K562 (cell line): ENCODE measurements at regions not wholly inside any gene's neighbourhood (a gene's known extent, or its start where the extent isn't known, plus 50 kb on each side); places are given as distances from the start of the nearest gene placed in this dataset.

Experiments used
- ATAC-seq: fragments of 200-7000 bp; cut with Tn5 transposase; 3 replicates; pipeline ENCODE4 v1.9.1; 2020; ENCODE audit warnings: moderate library complexity
- BruUV-seq: library from RNA; stranded (reverse); fragments of 400-500 nt; replicated peaks from 2 replicates; lab custom pipeline; 2021; lab: Mats Ljungman, UMichigan
- CTCF ChIA-PET: fragments of 300-600 bp; formaldehyde crosslinking; extraction: SDS; loops from one replicate; lab custom pipeline; 2021; ENCODE audit warnings: low intra/inter-chr PET ratio; lab: Yijun Ruan, JAX
- POLR2A ChIA-PET: fragments of 300-600, 350-650 bp; sonication (Branson Sonifier 250); formaldehyde crosslinking; extraction: SDS; loops from one replicate; lab custom pipeline; 2021; ENCODE audit warnings: antibody characterized with exemption, inconsistent platforms; lab: Yijun Ruan, JAX
- DNase-seq, 4 experiments: peaks; one replicate each; pipeline versions ENCODE4 v3.0.0 to v3.0.0-alpha.2; 2011 to 2018; ENCODE audit warnings: low spot score in 3 of 4, mixed read lengths in 3 of 4; ENCODE audit errors: extremely low read depth in 1 of 4
- FAIRE-seq: peaks from 2 replicates; lab custom pipeline; 2011; peaks lifted over from hg19 to GRCh38; lab: Jason Lieb, UNC
- H2AFZ ChIP-seq: 2 replicates; pipeline ENCODE4 v1.6.0; 2011; ENCODE audit warnings: low read depth, low read length, control low read depth, inconsistent platforms
- H3K27ac ChIP-seq: fragments of 200-600 bp; 3 replicates; pipeline ENCODE4 v1.8.0; 2011; ENCODE audit warnings: low read depth, mild to moderate bottlenecking, control low read depth, inconsistent platforms, low read length, moderate library complexity, mixed read lengths; ENCODE audit errors: extremely low read depth
- H3K27me3 ChIP-seq, 2 experiments: fragments of 300-600 bp in 1 of 2; 2 replicates in 1 of 2; 3 replicates in 1 of 2; pipeline versions ENCODE4 v1.6.0 to v1.8.0; 2011; ENCODE audit warnings: inconsistent platforms in 2 of 2, low read length in 2 of 2, mild to moderate bottlenecking in 1 of 2, mixed read lengths in 1 of 2, moderate library complexity in 1 of 2; ENCODE audit not compliant: control insufficient read depth in 2 of 2, insufficient read depth in 2 of 2
- H3K36me3 ChIP-seq: fragments of 300-600 bp; 3 replicates; pipeline ENCODE4 v1.8.0; 2011; ENCODE audit warnings: mild to moderate bottlenecking, low read length, inconsistent platforms; ENCODE audit not compliant: control insufficient read depth, insufficient read depth
- H3K4me1 ChIP-seq, 2 experiments: fragments of 200-600 bp in 1 of 2; replicated peaks in 1 of 2; 2 replicates in 1 of 2; 3 replicates in 1 of 2; pipeline versions ENCODE4 v1.5.1 to v1.8.0; 2011; ENCODE audit warnings: inconsistent platforms in 2 of 2, low read length in 2 of 2, mild to moderate bottlenecking in 1 of 2, mixed read lengths in 1 of 2, moderate library complexity in 1 of 2; ENCODE audit not compliant: control insufficient read depth in 2 of 2, insufficient read depth in 2 of 2
- H3K4me2 ChIP-seq: 2 replicates; pipeline ENCODE4 v1.6.1; 2011; ENCODE audit warnings: low read length, control low read depth, inconsistent platforms, mixed read lengths; ENCODE audit not compliant: insufficient read depth
- H3K4me3 ChIP-seq: fragments of 200-600 bp; sonication (generic), shearing (Covaris generic); 2 replicates; pipeline ENCODE4 v1.5.1; 2016; ENCODE audit warnings: control low read depth, inconsistent platforms
- H3K79me2 ChIP-seq: fragments of 200-600 bp; 3 replicates; pipeline ENCODE4 v1.8.0; 2011; ENCODE audit warnings: low read length, inconsistent platforms; ENCODE audit not compliant: control insufficient read depth, insufficient read depth
- H3K9ac ChIP-seq, 2 experiments: 2 replicates each; pipeline versions ENCODE4 v1.6.0 to v1.6.1; 2011; ENCODE audit warnings: low read depth in 2 of 2, low read length in 2 of 2, control low read depth in 1 of 2, inconsistent platforms in 1 of 2, mild to moderate bottlenecking in 1 of 2, mixed read lengths in 1 of 2; ENCODE audit not compliant: insufficient read depth in 1 of 2
- H3K9me1 ChIP-seq: one replicate; pipeline ENCODE4 v1.6.0; 2011; ENCODE audit warnings: inconsistent platforms, mild to moderate bottlenecking, low read length, moderate library complexity; ENCODE audit not compliant: control insufficient read depth, insufficient read depth
- H3K9me3 ChIP-seq: replicated peaks from 2 replicates; pipeline ENCODE4 v1.5.1; 2011; ENCODE audit warnings: low read depth, low read length, inconsistent platforms; ENCODE audit not compliant: control insufficient read depth, insufficient read depth
- H4K20me1 ChIP-seq: replicated peaks from 2 replicates; pipeline ENCODE4 v1.6.1; 2011; ENCODE audit warnings: low read length, inconsistent platforms, mixed read lengths; ENCODE audit not compliant: control insufficient read depth, insufficient read depth
- ASH1L ChIP-seq: fragments of 450-650 bp; IDR thresholded peaks from 2 replicates; pipeline ENCODE4 v1.6.1; 2018; ENCODE audit warnings: borderline replicate concordance, mild to moderate bottlenecking, low read depth; ENCODE audit not compliant: partially characterized antibody
- CBX1 ChIP-seq: sonication (generic); IDR thresholded peaks from 2 replicates; pipeline ENCODE4 v1.6.1; 2016; ENCODE audit warnings: antibody characterized with exemption, low read depth, mild to moderate bottlenecking
- DPF2 ChIP-seq: fragments of 450-650 bp; IDR thresholded peaks from 2 replicates; pipeline ENCODE4 v1.6.1; 2016
- IFI16 ChIP-seq: fragments of 250-450 bp; sonication (Bioruptor Pico); IDR thresholded peaks from 2 replicates; pipeline ENCODE4 v2.1.2; 2022; ENCODE audit warnings: mild to moderate bottlenecking, inconsistent platforms
- MTF1 ChIP-seq: fragments of 250-450 bp; sonication (Bioruptor Pico); IDR thresholded peaks from 2 replicates; pipeline ENCODE4 v1.9.0; 2021; ENCODE audit warnings: moderate library complexity, mild to moderate bottlenecking, inconsistent platforms, borderline replicate concordance
- NCOA2 ChIP-seq, 2 experiments: fragments of 450-650 bp; IDR thresholded peaks; 2 replicates each; pipeline ENCODE4 v1.6.1; 2018; ENCODE audit warnings: mild to moderate bottlenecking in 2 of 2, moderate library complexity in 1 of 2; ENCODE audit not compliant: partially characterized antibody in 2 of 2
- PHTF2 ChIP-seq: fragments of 250-450 bp; sonication (Bioruptor Pico); IDR thresholded peaks from 2 replicates; pipeline ENCODE4 v1.5.0; 2021; ENCODE audit warnings: mild to moderate bottlenecking
- RBM15 ChIP-seq: fragments of 200-400 bp; formaldehyde crosslinking; IDR thresholded peaks from 2 replicates; pipeline ENCODE4 v1.6.1; 2018; ENCODE audit warnings: mild to moderate bottlenecking, low read length, moderate library complexity; ENCODE audit not compliant: insufficient read depth
- RCOR1 ChIP-seq, 2 experiments: IDR thresholded peaks; 2 replicates each; pipeline ENCODE4 v1.6.1; 2012; ENCODE audit warnings: low read depth in 2 of 2, low read length in 2 of 2, borderline replicate concordance in 1 of 2, improper control_type of control experiment in 1 of 2
- RHOXF2B ChIP-seq: fragments of 250-450 bp; sonication (Bioruptor Pico); conservative IDR thresholded peaks from 2 replicates; pipeline ENCODE4 v1.5.1; 2021
- SP1 ChIP-seq: sonication (generic); formaldehyde crosslinking; IDR thresholded peaks from 2 replicates; pipeline ENCODE4 v1.8.1; 2022; ENCODE audit warnings: mild to moderate bottlenecking, missing genetic modification reagents
- ZNF217 ChIP-seq: sonication (generic); formaldehyde crosslinking; IDR thresholded peaks from 2 replicates; pipeline ENCODE4 v1.8.0; 2022; ENCODE audit warnings: mild to moderate bottlenecking, missing genetic modification reagents
- ZNF282 ChIP-seq: sonication (generic); formaldehyde crosslinking; IDR thresholded peaks from 2 replicates; pipeline ENCODE4 v1.8.1; 2023; ENCODE audit warnings: missing genetic modification reagents
- ZNF561 ChIP-seq: fragments of 450-650 bp; formaldehyde crosslinking; conservative IDR thresholded peaks from 2 replicates; pipeline ENCODE4 v1.4.0; 2020; ENCODE audit warnings: mild to moderate bottlenecking, moderate library complexity
- ZNF717 ChIP-seq: fragments of 250-450 bp; sonication (Bioruptor Pico); IDR thresholded peaks from 2 replicates; pipeline ENCODE4 v1.5.0; 2021
- WGBS: fragments of 100-300 bp; shearing (Covaris generic); methylation state at CpG from one replicate; pipeline ENCODE4 v1.1.6; 2016; ENCODE audit warnings: low coverage, mixed read lengths; ENCODE audit not compliant: insufficient coverage; ENCODE audit errors: missing lambda C conversion rate; 5-methylcytosine and 5-hydroxymethylcytosine counted together
- in situ Hi-C: fragments of 300-500 bp; cut with MboI; formaldehyde crosslinking; loops from 4 replicates; pipeline ENCODE4 v1.15.0; 2018; ENCODE audit warnings: inconsistent platforms, mixed read lengths
- intact Hi-C: fragments of 100-400 bp; cut with micrococcal nuclease; formaldehyde crosslinking; loops from 2 replicates; pipeline ENCODE4 v1.14.2; 2022
- TF ChIP-seq, protein P1 (sequence below): fragments of 250-450 bp; sonication (Bioruptor Pico); IDR thresholded peaks from 2 replicates; pipeline ENCODE4 v1.5.0; 2021
- TF ChIP-seq, protein P2 (sequence below): fragments of 450-650 bp; IDR thresholded peaks from 2 replicates; pipeline ENCODE4 v1.6.1; 2016

DNA sequence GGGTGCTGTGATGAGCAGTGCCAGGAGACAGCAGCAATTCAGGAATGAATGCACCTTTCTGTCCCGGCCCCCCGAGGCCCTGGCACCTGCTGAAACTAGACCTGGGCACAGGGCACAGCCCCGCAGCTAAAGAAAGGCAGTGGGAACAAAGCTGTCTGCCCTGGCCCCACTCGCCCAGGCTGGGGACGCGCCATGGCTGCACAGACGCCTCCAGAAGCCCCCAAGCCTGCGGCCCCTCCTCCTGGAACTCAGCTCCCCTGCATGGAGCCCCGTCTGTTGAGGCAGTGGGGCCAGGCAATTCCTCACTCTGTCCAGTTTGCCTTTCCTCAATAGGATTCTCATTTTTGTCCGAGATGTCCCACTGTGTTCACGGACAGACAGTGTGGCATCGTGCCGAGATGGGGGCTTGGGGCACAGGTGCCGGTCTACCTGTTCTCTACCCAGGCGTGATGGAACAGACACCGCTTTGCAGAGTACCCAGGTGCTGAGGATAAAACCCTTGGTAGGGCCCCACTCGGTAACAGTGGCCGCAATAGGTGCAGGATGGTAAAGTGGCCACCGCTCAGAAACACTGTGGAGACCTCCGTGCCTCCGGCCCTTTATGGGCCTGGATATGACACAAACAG, 146.5 kb upstream of the SOX1 start (continued):
- TF ChIP-seq ASH1L (no peak), SP1 (no peak), RBM15 (no peak), ZNF282 (CRISPR knock-in tag) (no peak)
- TF ChIP-seq, all 486 proteins: peak for 0

DNA sequence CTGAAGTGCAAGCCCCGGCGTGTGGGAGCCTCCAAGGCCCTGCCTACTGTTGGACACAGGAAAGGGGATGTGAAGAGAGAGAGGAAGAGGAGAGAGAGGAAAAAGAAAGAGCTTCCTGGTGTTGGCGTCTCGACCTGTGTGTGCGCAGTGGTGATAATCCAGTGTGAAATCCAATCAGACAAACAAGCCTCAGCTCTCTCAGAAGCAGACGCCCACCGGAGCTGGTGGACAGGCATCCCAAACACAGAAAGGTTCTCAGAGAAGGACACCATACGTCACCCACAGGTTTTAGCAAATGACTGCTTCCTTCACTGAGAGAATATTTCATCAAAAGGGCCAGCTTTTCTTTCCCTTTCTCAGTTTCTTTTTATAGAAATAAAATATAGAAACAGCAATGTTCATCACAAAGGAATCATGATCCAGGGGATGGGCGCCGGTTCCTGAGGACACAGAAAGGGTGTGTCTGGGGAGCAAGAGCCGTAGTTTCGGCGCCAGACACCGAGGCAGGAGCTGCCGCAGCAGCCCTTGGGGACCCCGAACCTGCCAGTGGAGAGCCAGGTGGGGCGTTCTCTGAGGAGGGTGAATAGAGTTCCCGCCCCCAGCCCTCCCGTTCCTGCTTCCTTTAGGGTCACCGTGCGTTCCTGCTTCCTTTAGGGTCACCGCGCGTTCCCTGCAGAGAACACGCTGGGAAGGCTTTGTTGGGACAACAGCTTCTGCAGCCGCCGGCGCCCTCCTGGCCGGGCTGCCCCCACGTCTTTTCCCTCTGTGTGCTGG, 145.8 kb upstream of the SOX1 start:
- POLR2A ChIA-PET = no interaction called here
- TF ChIP-seq NCOA2 (IDR thresholded peaks at IDR 0.05; ENCODE audit: partially characterized antibody in 2 of 2) (no peak), MTF1 (CRISPR knock-in tag) (no peak), DPF2 (no peak), ZNF217 (no peak), CBX1 (no peak), PHTF2 (CRISPR knock-in tag) (no peak), RCOR1 (IDR thresholded peaks at IDR 0.05; ENCODE audit: borderline replicate concordance in 1 of 2, low read depth in 2 of 2, low read length in 2 of 2) (no peak), ZNF717 (no peak), ZNF561 (CRISPR knock-in tag) (no peak), IFI16 (CRISPR knock-in tag) (no peak), RHOXF2B (no peak)
- TF ChIP-seq, protein P1, sequence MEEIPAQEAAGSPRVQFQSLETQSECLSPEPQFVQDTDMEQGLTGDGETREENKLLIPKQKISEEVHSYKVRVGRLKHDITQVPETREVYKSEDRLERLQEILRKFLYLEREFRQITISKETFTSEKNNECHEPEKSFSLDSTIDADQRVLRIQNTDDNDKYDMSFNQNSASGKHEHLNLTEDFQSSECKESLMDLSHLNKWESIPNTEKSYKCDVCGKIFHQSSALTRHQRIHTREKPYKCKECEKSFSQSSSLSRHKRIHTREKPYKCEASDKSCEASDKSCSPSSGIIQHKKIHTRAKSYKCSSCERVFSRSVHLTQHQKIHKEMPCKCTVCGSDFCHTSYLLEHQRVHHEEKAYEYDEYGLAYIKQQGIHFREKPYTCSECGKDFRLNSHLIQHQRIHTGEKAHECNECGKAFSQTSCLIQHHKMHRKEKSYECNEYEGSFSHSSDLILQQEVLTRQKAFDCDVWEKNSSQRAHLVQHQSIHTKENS (CRISPR knock-in tag) = no peak
- TF ChIP-seq, protein P2, sequence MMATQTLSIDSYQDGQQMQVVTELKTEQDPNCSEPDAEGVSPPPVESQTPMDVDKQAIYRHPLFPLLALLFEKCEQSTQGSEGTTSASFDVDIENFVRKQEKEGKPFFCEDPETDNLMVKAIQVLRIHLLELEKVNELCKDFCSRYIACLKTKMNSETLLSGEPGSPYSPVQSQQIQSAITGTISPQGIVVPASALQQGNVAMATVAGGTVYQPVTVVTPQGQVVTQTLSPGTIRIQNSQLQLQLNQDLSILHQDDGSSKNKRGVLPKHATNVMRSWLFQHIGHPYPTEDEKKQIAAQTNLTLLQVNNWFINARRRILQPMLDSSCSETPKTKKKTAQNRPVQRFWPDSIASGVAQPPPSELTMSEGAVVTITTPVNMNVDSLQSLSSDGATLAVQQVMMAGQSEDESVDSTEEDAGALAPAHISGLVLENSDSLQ = no peak

More for the DNA sequence above, 145.8 kb upstream of the SOX1 start:
- BruUV-seq = no TSS peak
- Histone ChIP-seq H4K20me1 (no peaks in the 10 kb centered on the region), H3K9me1 (no peaks in the 10 kb centered on the region), H3K9ac (no peak overlapping the region), H3K79me2 (no peaks in the 10 kb centered on the region), H3K36me3 (no peaks in the 10 kb centered on the region), H3K4me2 (no peak overlapping the region), H3K27me3 (peaks cover 2 to 25% of the 10 kb centered on the region in 2 experiments; a peak in 1 of 5 replicates), H3K4me3 (no peak overlapping the region), H2AFZ (no peak overlapping the region), H3K4me1 (no peaks in the 10 kb centered on the region), H3K27ac (no peak overlapping the region), H3K9me3 (no peaks in the 10 kb centered on the region)
- no peak for FAIRE-seq
- DNase-seq = no peak
- under 1% methylated on average over 18 of the region's 30 CpGs for WGBS
- CTCF ChIA-PET = no interaction called here
- intact Hi-C loops (no loop called here), in situ Hi-C loops (no loop called here)
- no peak for ATAC-seq
